ENCODE measurements at regions not wholly inside any gene's neighbourhood (a gene's known extent, or its start where the extent isn't known, plus 50 kb on each side); places are given as distances from the start of the nearest gene placed in this dataset.

- TF ChIP-seq EZH2 (IDR thresholded peaks at IDR 0.05; ENCODE audit: borderline replicate concordance, low read depth, low read length, severe bottlenecking) (no peak), CTCF (IDR thresholded peaks at IDR 0.05; ENCODE audit: borderline replicate concordance, extremely low read depth, low read length, poor library complexity, severe bottlenecking) (no peak)
Observed at GRCh38 chr1:208979776-208980175, 603.7 kb upstream of the CAMK1G start.

Data from DND-41 (cell line).